ENCODE measurements at regions not wholly inside any gene's neighbourhood (a gene's known extent, or its start where the extent isn't known, plus 50 kb on each side); places are given as distances from the start of the nearest gene placed in this dataset.
"Not testable (repeated sequence)": the region's sequence is repeated elsewhere in the genome, so short reads cannot be mapped to it uniquely, and the experiment has no call there.

GRCh38 chr7:113247198-113247597 is 128.8 kb upstream of the SMIM30 start:
- no peak for DNase-seq (ENCODE audit: low read depth)

GRCh38 chr7:113246738-113247137 is 128.4 kb upstream of the SMIM30 start:
- no peak for DNase-seq (ENCODE audit: low read depth)

- DNase-seq (ENCODE audit: low read depth): no peak
Observed at GRCh38 chr7:113232885-113233284, 114.5 kb upstream of the SMIM30 start.

- no peak for DNase-seq (ENCODE audit: low read depth)
Observed at GRCh38 chr7:113230691-113231090, 112.3 kb upstream of the SMIM30 start.

- DNase-seq (ENCODE audit: low read depth): no peak
Observed at GRCh38 chr7:113217314-113217713, 99.0 kb upstream of the SMIM30 start.

DNA sequence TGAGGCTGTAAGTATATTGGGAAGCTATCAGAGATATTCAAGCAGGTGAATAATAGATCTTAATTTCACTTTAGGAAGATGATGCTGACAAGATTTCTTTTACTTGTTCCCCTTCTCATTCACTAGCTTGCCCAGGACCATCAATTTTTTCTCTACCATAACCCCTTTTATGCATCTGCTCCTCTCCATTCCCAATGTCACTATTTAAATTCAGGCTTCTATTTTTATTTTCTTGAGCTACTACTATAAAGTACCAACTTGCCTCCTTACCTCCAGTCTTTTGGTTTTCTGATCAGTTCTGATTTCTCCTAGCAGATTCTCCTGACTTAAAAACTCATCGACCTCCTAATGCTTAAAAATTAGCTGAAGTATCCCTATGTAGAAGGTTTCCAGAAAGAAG is 97.7 kb upstream of the SMIM30 start:
- no peak for DNase-seq (ENCODE audit: low read depth)

GRCh38 chr7:113209449-113210203 is 91.3 kb upstream of the SMIM30 start:
- no peak for DNase-seq (ENCODE audit: low read depth)

DNA sequence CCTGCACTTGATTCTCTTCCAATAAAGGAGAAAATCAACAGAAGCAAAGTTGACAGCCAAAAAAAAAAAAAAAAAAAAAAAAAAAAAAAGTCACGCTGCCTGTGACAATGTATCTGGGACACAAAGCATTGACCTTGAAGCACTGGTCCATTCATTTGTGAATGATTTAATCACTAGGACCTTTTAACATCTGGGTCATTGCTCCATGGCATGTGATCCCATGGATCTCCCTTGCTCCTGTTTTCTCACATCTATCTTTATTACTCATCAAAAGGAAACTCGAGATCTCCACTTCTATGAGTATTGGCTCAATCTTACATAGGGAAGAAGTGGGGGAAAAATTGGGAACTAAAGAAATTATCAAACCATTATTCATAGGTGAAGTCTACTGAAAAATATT is 89.6 kb upstream of the SMIM30 start:
- DNase-seq (ENCODE audit: low read depth): no peak

DNA sequence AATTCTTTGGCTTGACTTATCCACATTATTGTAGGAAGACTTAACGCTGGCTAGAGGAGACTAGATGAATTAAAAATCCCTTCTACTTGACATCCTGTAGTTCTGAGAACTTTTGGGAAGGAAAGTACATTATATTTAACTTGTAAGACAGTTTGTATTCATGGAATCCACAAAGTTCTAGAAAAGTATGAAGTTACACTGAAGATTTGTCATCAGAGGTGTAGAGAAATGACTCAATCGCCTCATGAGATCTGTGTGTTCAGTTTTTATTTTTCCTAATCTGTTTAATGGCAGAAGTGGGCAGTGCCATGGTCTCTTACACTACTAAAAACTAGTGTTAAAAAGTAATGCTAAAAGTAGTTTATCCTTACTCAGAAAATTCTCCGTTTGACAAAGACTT is 89.1 kb upstream of the SMIM30 start:
- DNase-seq (ENCODE audit: low read depth): no peak

- no peak for DNase-seq (ENCODE audit: low read depth)
Observed at GRCh38 chr7:113204415-113204814, 86.1 kb upstream of the SMIM30 start.

GRCh38 chr7:113202284-113202683 is 83.9 kb upstream of the SMIM30 start:
- no peak for DNase-seq (ENCODE audit: low read depth)

DNA sequence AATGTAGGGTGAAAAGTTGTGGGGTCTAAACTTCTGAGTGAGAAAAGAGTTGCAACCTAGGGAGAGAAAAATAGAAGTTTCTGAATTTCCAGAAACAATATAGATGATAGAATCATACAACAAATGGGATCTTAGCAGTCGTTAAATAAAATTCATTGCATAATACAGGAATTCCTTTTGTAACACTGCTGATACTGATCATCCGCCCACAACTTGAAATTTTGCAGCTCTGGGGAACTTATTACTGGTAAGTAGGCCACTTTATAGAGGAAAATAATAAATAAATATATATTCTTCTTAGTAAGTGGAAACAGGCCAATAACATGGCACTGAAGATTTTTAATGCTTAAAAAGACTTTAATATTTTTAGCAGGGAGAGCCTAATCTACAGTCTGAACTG is 81.9 kb upstream of the SMIM30 start:
- no peak for DNase-seq (ENCODE audit: low read depth)

DNA sequence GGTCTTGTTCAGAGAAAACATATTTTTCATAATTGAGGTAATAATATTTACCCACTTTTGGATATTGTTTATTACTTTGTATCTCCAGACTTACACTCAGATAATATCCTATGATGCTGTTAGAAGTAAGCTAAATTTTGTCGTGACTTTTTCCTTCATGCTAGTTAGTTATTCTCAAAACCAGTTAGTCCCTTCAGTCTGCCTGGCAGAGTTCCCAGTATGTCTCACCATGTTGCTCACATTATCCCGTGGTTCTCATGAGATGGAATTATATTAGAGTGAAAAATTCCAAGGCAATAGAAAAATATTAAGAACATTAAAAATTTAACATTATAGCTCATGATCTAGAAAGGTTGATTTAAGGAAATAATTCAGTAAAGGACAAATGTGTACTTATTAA is 81.5 kb upstream of the SMIM30 start:
- no peak for DNase-seq (ENCODE audit: low read depth)

GRCh38 chr7:113199136-113199535 is 80.8 kb upstream of the SMIM30 start:
- no peak for DNase-seq (ENCODE audit: low read depth)

- DNase-seq (ENCODE audit: low read depth): no peak
Observed at GRCh38 chr7:113198226-113198625, 79.9 kb upstream of the SMIM30 start.

DNA sequence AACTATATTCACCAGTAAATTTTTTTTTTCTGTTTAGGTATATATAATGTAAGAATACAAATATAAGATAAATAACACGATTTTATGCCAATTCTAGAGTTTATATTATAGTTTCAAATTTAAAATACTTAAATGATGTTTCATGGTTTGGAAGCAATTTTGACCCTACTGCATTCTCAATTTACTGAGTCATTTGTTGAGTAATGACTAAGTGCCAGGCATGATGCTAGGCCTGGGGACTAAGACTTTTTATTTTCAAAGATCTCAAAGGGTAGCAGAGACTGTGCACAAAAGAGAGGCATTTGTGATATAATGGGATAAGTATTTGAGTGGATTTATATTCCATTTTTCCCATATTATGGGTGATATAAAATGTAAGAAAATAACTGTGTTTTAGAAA is 78.9 kb upstream of the SMIM30 start:
- DNase-seq (ENCODE audit: low read depth): no peak

DNA sequence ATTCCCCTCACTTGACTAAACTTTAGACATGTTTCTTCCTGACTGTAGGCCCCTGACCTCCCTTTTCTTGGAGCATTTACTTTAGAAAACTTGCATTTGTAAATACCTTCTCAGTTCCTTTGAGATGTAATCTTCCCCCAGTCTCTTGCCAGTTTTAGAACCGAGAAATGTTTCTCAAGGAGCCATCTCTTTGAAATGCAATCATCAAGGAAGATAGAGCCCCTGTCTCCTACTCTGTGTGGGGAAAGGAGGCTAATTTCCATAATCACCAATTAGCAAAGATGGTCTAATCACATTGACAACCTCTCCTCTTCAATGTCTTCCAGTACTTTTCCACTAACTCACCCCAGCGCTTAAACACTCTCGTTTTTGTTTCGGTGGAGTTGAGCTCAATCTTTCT is 70.0 kb upstream of the SMIM30 start:
- no peak for DNase-seq (ENCODE audit: low read depth)

DNA sequence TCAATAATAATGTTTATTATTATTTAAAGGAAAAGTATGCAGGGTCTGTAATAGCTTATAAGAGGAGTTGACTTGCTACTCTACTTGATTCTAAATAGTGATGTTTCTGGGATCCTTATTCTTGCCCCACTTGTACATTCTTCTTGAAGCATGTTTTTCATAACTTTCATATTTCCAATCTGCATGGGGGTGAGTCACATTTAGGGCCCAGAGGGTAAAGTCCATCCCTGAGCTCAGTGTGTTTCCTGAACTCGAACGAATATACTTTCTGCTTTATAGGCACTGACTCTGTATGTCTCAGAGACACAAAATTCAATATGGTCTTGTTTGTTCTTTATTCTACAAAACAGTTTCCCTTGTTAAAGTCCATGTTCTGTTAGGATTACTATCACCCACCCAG is 61.0 kb upstream of the SMIM30 start:
- no peak for DNase-seq (ENCODE audit: low read depth)

- no peak for DNase-seq (ENCODE audit: low read depth)
Observed at GRCh38 chr7:113176836-113177235, 58.5 kb upstream of the SMIM30 start.

DNA sequence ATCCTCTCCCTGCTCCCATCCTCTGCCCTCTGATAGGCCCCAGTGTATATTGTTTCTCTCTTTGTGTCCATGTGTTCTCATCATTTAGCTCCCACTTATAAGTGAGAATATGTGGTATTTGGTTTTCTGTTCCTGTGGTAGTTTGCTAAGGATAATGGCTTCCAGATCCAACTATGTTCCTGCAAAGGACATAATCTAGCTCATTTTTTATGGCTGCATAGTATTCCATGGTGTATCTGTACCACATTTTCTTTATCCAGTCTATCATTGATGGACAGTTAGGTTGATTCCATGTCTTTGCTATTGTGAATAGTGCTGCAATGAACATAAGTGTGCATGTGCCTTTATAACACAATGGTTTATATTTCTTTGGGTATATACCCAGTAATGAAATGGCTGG is 57.8 kb upstream of the SMIM30 start:
- DNase-seq (ENCODE audit: low read depth): not testable (repeated sequence)

GRCh38 chr7:113175525-113176104 is 57.3 kb upstream of the SMIM30 start:
- DNase-seq (ENCODE audit: low read depth): no peak

DNA sequence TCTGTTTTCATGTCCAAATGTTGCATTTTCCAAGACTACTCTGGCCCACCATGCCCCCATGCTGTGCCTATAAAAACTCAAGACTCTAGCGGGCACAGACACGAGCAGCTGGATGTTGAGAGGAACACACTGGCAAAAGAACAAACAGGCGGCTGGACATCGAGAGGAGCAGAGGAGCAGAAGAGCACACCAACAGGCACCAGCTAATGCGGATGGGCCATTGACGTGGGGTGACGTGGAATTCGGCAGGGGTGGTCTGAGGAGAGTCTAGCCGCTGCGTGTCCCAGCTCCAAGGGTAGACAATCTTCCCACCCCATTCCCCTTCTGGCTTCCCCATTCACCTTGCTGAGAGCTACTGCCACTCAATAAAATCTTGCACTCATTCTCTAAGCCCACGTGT is 54.4 kb upstream of the SMIM30 start:
- no peak for DNase-seq (ENCODE audit: low read depth)

- DNase-seq (ENCODE audit: low read depth): no peak
Observed at GRCh38 chr7:113170591-113170990, 52.2 kb upstream of the SMIM30 start.

Measured in T follicular helper cell (primary cell).